Non-pigmented ciliary epithelial cell (primary cell): ENCODE measurements at regions not wholly inside any gene's neighbourhood (a gene's known extent, or its start where the extent isn't known, plus 50 kb on each side); places are given as distances from the start of the nearest gene placed in this dataset.

ENCODE experiments used
- DNase-seq: peaks from one replicate; pipeline ENCODE4 v3.0.0-alpha.2; 2010; ENCODE audit warnings: low read depth

GRCh38 chr1:5379176-5379759 is 613.0 kb downstream of the NPHP4 start:
- no peak for DNase-seq

- no peak for DNase-seq
Observed at GRCh38 chr1:5376538-5377247, 615.5 kb downstream of the NPHP4 start.

GRCh38 chr1:5375481-5375880 is 616.7 kb downstream of the NPHP4 start:
- no peak for DNase-seq

GRCh38 chr1:5374192-5374591 is 618.0 kb downstream of the NPHP4 start:
- no peak for DNase-seq

- DNase-seq = no peak
Observed at GRCh38 chr1:5373281-5373680, 618.9 kb downstream of the NPHP4 start.

GRCh38 chr1:5371270-5371669 is 621.0 kb downstream of the NPHP4 start:
- DNase-seq = no peak

- no peak for DNase-seq
Observed at GRCh38 chr1:5370311-5370710, 621.9 kb downstream of the NPHP4 start.

- no peak for DNase-seq
Observed at GRCh38 chr1:5369223-5369622, 623.0 kb downstream of the NPHP4 start.

GRCh38 chr1:5368201-5368600 is 624.0 kb downstream of the NPHP4 start:
- DNase-seq = no peak

- DNase-seq = no peak
Observed at GRCh38 chr1:5367306-5367705, 624.9 kb downstream of the NPHP4 start.

- no peak for DNase-seq
Observed at GRCh38 chr1:5365751-5366150, 626.5 kb downstream of the NPHP4 start.

GRCh38 chr1:5364591-5364990 is 627.6 kb downstream of the NPHP4 start:
- no peak for DNase-seq

GRCh38 chr1:5354681-5355080 is 637.5 kb downstream of the NPHP4 start:
- DNase-seq = no peak

GRCh38 chr1:5351366-5351765 is 640.9 kb downstream of the NPHP4 start:
- no peak for DNase-seq

GRCh38 chr1:5349526-5349925 is 642.7 kb downstream of the NPHP4 start:
- no peak for DNase-seq

- DNase-seq = no peak
Observed at GRCh38 chr1:5348732-5349465, 643.3 kb downstream of the NPHP4 start.

GRCh38 chr1:5347726-5348125 is 644.5 kb downstream of the NPHP4 start:
- DNase-seq = no peak

- DNase-seq = no peak
Observed at GRCh38 chr1:5345556-5345955, 646.7 kb downstream of the NPHP4 start.

GRCh38 chr1:5343256-5344020 is 648.8 kb downstream of the NPHP4 start:
- DNase-seq = no peak

- no peak for DNase-seq
Observed at GRCh38 chr1:5342830-5343229, 649.4 kb downstream of the NPHP4 start.

GRCh38 chr1:5342172-5342571 is 650.1 kb downstream of the NPHP4 start:
- no peak for DNase-seq

GRCh38 chr1:5341471-5341870 is 650.8 kb downstream of the NPHP4 start:
- DNase-seq = no peak
